ENCODE measurements at regions not wholly inside any gene's neighbourhood (a gene's known extent, or its start where the extent isn't known, plus 50 kb on each side); places are given as distances from the start of the nearest gene placed in this dataset.

- no peak for TF ChIP-seq POLR2A (IDR thresholded peaks at IDR 0.05)
- no peak for TF ChIP-seq CTCF (IDR thresholded peaks at IDR 0.05)
Observed at GRCh38 chr12:27873010-27873409, 93.0 kb upstream of the MANSC4 start.
